H9 (cell line): ENCODE measurements at regions not wholly inside any gene's neighbourhood (a gene's known extent, or its start where the extent isn't known, plus 50 kb on each side); places are given as distances from the start of the nearest gene placed in this dataset.

Experiments used
- DNase-seq: peaks from one replicate; pipeline ENCODE4 v3.0.0-alpha.2; 2017
- H2AFZ ChIP-seq: one replicate; pipeline ENCODE4 v1.6.1; 2013; ENCODE audit warnings: mild to moderate bottlenecking, low read length, control low read depth, moderate library complexity
- H2AK5ac ChIP-seq: 2 replicates; pipeline ENCODE4 v1.6.1; 2013; ENCODE audit warnings: low read length, control low read depth, mixed read lengths; ENCODE audit not compliant: insufficient read length
- H2BK120ac ChIP-seq: one replicate; pipeline ENCODE4 v1.6.1; 2013; ENCODE audit warnings: low read depth, mild to moderate bottlenecking, low read length, control low read depth, inconsistent platforms; ENCODE audit not compliant: poor library complexity, severe bottlenecking
- H2BK12ac ChIP-seq: 2 replicates; pipeline ENCODE4 v1.6.1; 2013; ENCODE audit warnings: low read length, control low read depth, mixed read lengths, low read depth; ENCODE audit not compliant: insufficient read length
- H2BK15ac ChIP-seq: 2 replicates; pipeline ENCODE4 v1.6.1; 2013; ENCODE audit warnings: low read depth, low read length, control low read depth
- H2BK20ac ChIP-seq: one replicate; pipeline ENCODE4 v1.6.1; 2013; ENCODE audit warnings: low read depth, mild to moderate bottlenecking, low read length, control low read depth, inconsistent platforms; ENCODE audit not compliant: poor library complexity, severe bottlenecking
- H2BK5ac ChIP-seq: 2 replicates; pipeline ENCODE4 v1.6.1; 2013; ENCODE audit warnings: low read length, control low read depth, mixed read lengths; ENCODE audit not compliant: insufficient read length
- H3K14ac ChIP-seq: 2 replicates; pipeline ENCODE4 v1.6.1; 2013; ENCODE audit warnings: low read length, control low read depth; ENCODE audit not compliant: insufficient read depth
- H3K18ac ChIP-seq: 2 replicates; pipeline ENCODE4 v1.6.1; 2013; ENCODE audit warnings: low read depth, mild to moderate bottlenecking, mixed read lengths, low read length, control low read depth; ENCODE audit not compliant: insufficient read length
- H3K23ac ChIP-seq: 2 replicates; pipeline ENCODE4 v1.6.1; 2013; ENCODE audit warnings: low read length, control low read depth, mixed read lengths, low read depth; ENCODE audit not compliant: insufficient read length
- H3K23me2 ChIP-seq: 2 replicates; pipeline ENCODE4 v1.6.1; 2013; ENCODE audit warnings: low read depth, mild to moderate bottlenecking, mixed read lengths, low read length, control low read depth; ENCODE audit not compliant: insufficient read length, poor library complexity, severe bottlenecking
- H3K27ac ChIP-seq: 2 replicates; pipeline ENCODE4 v1.5.1; 2013; ENCODE audit warnings: low read length, control low read depth, mixed read lengths, low read depth; ENCODE audit not compliant: insufficient read length
- H3K27me3 ChIP-seq: 2 replicates; pipeline ENCODE4 v1.6.1; 2013; ENCODE audit warnings: low read length, control low read depth, inconsistent platforms; ENCODE audit not compliant: insufficient read depth
- H3K4ac ChIP-seq: 2 replicates; pipeline ENCODE4 v1.6.1; 2013; ENCODE audit warnings: low read depth, mild to moderate bottlenecking, control low read depth, inconsistent platforms, low read length, moderate library complexity
- H3K4me1 ChIP-seq: 2 replicates; pipeline ENCODE4 v1.6.1; 2013; ENCODE audit warnings: low read length, control low read depth, inconsistent platforms; ENCODE audit not compliant: insufficient read depth
- H3K4me2 ChIP-seq: 2 replicates; pipeline ENCODE4 v1.6.1; 2013; ENCODE audit warnings: low read length, control low read depth, mixed read lengths; ENCODE audit not compliant: insufficient read length, insufficient read depth
- H3K56ac ChIP-seq: 2 replicates; pipeline ENCODE4 v1.6.1; 2013; ENCODE audit warnings: low read depth, mild to moderate bottlenecking, mixed read lengths, low read length, control low read depth; ENCODE audit not compliant: insufficient read length
- H3K79me1 ChIP-seq: 2 replicates; pipeline ENCODE4 v1.6.1; 2013; ENCODE audit warnings: low read depth, mild to moderate bottlenecking, moderate library complexity, low read length, control low read depth, inconsistent platforms; ENCODE audit not compliant: insufficient read depth, poor library complexity, severe bottlenecking
- H3K79me2 ChIP-seq: 2 replicates; pipeline ENCODE4 v1.6.1; 2013; ENCODE audit warnings: low read length, control low read depth, inconsistent platforms; ENCODE audit not compliant: insufficient read depth
- H3K9ac ChIP-seq: 2 replicates; pipeline ENCODE4 v1.6.1; 2013; ENCODE audit warnings: low read length, control low read depth, mixed read lengths; ENCODE audit not compliant: insufficient read length; ENCODE audit errors: extremely low read depth
- H3K9me3 ChIP-seq: one replicate; pipeline ENCODE4 v1.6.1; 2013; ENCODE audit warnings: low read depth, low read length, inconsistent platforms; ENCODE audit not compliant: control insufficient read depth
- H3T11ph ChIP-seq: one replicate; pipeline ENCODE4 v1.6.1; 2013; ENCODE audit warnings: mild to moderate bottlenecking, low read length, control low read depth, inconsistent platforms
- H4K20me1 ChIP-seq: one replicate; pipeline ENCODE4 v1.6.1; 2013; ENCODE audit not compliant: control insufficient read depth, insufficient read length, insufficient read depth
- H4K5ac ChIP-seq: 2 replicates; pipeline ENCODE4 v1.6.1; 2013; ENCODE audit warnings: low read depth, mild to moderate bottlenecking, mixed read lengths, low read length, control low read depth; ENCODE audit not compliant: insufficient read length
- H4K8ac ChIP-seq: replicated peaks from 2 replicates; pipeline ENCODE4 v1.6.1; 2013; ENCODE audit warnings: low read length, control low read depth, mixed read lengths, low read depth; ENCODE audit not compliant: insufficient read length
- H4K91ac ChIP-seq: 2 replicates; pipeline ENCODE4 v1.6.1; 2013; ENCODE audit warnings: low read depth, mild to moderate bottlenecking, moderate library complexity, mixed read lengths, low read length, control low read depth; ENCODE audit not compliant: insufficient read length
- H3K27ac Mint-ChIP-seq, 3 experiments: 2 replicates in 2 of 3; 3 replicates in 1 of 3; pipeline ENCODE4 v1.8.0; 2020 to 2021; ENCODE audit warnings: mixed read lengths in 3 of 3, mild to moderate bottlenecking in 1 of 3, moderate library complexity in 1 of 3
- H3K27me3 Mint-ChIP-seq: 2 replicates; pipeline ENCODE4 v1.8.0; 2021; ENCODE audit warnings: low read depth, mild to moderate bottlenecking, moderate library complexity, mixed read lengths
- H3K36me3 Mint-ChIP-seq, 3 experiments: 2 replicates in 2 of 3; 3 replicates in 1 of 3; pipeline ENCODE4 v1.8.0; 2020 to 2021; ENCODE audit warnings: low read depth in 3 of 3, mixed read lengths in 3 of 3; ENCODE audit not compliant: insufficient read depth in 1 of 3
- H3K4me1 Mint-ChIP-seq, 2 experiments: 2 replicates each; pipeline ENCODE4 v1.8.0; 2020; ENCODE audit warnings: mixed read lengths in 2 of 2
- H3K4me3 Mint-ChIP-seq, 2 experiments: 2 replicates in 1 of 2; 3 replicates in 1 of 2; pipeline ENCODE4 v1.8.0; 2020 to 2021; ENCODE audit warnings: mild to moderate bottlenecking in 2 of 2, mixed read lengths in 2 of 2, moderate library complexity in 1 of 2
- H3K9me3 Mint-ChIP-seq, 2 experiments: 2 replicates in 1 of 2; 3 replicates in 1 of 2; pipeline ENCODE4 v1.8.0; 2020; ENCODE audit warnings: mild to moderate bottlenecking in 2 of 2, mixed read lengths in 2 of 2, moderate library complexity in 1 of 2
- CTCF ChIP-seq: fragments of 200-600 bp; sonication (generic); conservative IDR thresholded peaks from 3 replicates; pipeline ENCODE4 v1.8.0; 2021; ENCODE audit warnings: antibody characterized with exemption, mild to moderate bottlenecking
- WGBS: extraction: QIAGEN DNeasy Blood & Tissue Kit; methylation state at CpG from one replicate; pipeline ENCODE4 v1.1.7; 2013; ENCODE audit warnings: missing lambda C conversion rate, low lambda C conversion rate, mixed read lengths; ENCODE audit not compliant: insufficient read length; ENCODE audit errors: extremely low coverage; 5-methylcytosine and 5-hydroxymethylcytosine counted together

DNA sequence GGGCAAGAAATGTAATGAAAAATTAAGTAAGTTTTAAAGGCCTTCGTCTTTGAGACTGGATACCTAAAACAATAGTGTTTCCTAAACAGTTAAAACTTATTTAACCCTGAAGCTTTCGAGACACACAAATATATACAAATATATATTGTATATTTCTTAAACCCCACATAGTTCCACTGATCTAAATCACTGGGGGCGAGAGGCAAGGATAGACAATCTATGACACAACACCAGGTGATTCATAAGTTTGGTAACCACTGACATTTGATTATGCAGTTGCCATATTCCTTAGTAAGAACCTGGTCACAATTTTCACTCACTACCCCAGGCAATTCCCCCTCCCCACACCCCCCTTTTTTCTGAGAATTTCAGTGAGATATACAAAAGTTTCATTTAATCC, 55.3 kb upstream of the BOLA1 start:
- DNase-seq, result no peak
- H3K79me2 ChIP-seq, result peaks cover 20% of the 10 kb centered on the region

More for the DNA sequence above, 55.3 kb upstream of the BOLA1 start:
- peaks cover 2% of the 10 kb centered on the region for H3K23me2 ChIP-seq
- H3K9me3 ChIP-seq, result no peaks in the 10 kb centered on the region
- Mint-ChIP-seq H3K9me3 (no peaks in the 10 kb centered on the region), H3K36me3 (no peaks in the 10 kb centered on the region; a peak in 2 of 7 replicates), H3K27ac (peak overlapping the region in 2 of 3 experiments; percentile 83 to 93; a peak in 5 of 7 replicates), H3K4me1 (peaks cover 43 to 45% of the 10 kb centered on the region in 2 experiments), H3K4me3 (peak overlapping the region; percentile 77 to 91), H3K27me3 (no peaks in the 10 kb centered on the region; the same call in 1 of the 2 replicates)
- WGBS, result no CpG with 5 or more reads among the region's 3 CpGs
- peaks cover 3% of the 10 kb centered on the region for H3K79me1 ChIP-seq
- no peak overlapping the region for H2AK5ac ChIP-seq
- TF ChIP-seq CTCF, result no peak
- H4K8ac ChIP-seq, result no peak overlapping the region
- H3K23ac ChIP-seq, result no peak overlapping the region
- H3K56ac ChIP-seq, result no peak overlapping the region
- no peak overlapping the region for H4K5ac ChIP-seq
- peak overlapping the region; percentile 81 for H3K4me2 ChIP-seq
- no peak overlapping the region for H3K14ac ChIP-seq
- no peak overlapping the region for H2BK120ac ChIP-seq
- no peaks in the 10 kb centered on the region for H3K27me3 ChIP-seq
- H3K9ac ChIP-seq, result peak overlapping the region; percentile 92
- H2BK15ac ChIP-seq, result no peak overlapping the region
- H3K4me1 ChIP-seq, result peaks cover 6% of the 10 kb centered on the region; the same call in 1 of the 2 replicates
- no peak overlapping the region for H3K4ac ChIP-seq
- no peak overlapping the region for H2AFZ ChIP-seq
- H2BK5ac ChIP-seq, result no peak overlapping the region
- H4K91ac ChIP-seq, result no peak overlapping the region
- no peak overlapping the region for H3K27ac ChIP-seq
- no peak overlapping the region for H3K18ac ChIP-seq
- peak overlapping the region; percentile 19 for H3T11ph ChIP-seq
- H4K20me1 ChIP-seq, result no peaks in the 10 kb centered on the region
- H2BK12ac ChIP-seq, result no peak overlapping the region
- H2BK20ac ChIP-seq, result no peak overlapping the region
